HEK293 (cell line): ENCODE measurements at regions not wholly inside any gene's neighbourhood (a gene's known extent, or its start where the extent isn't known, plus 50 kb on each side); places are given as distances from the start of the nearest gene placed in this dataset.

ENCODE experiments used
- CTCF ChIP-seq: fragments of 450-650 bp; formaldehyde crosslinking; IDR thresholded peaks from 2 replicates; pipeline ENCODE4 v1.5.1; 2016; ENCODE audit warnings: missing biosample characterization, missing genetic modification characterization
- ZBTB21 ChIP-seq: fragments of 450-650 bp; formaldehyde crosslinking; IDR thresholded peaks from 2 replicates; pipeline ENCODE4 v1.5.1; 2017; ENCODE audit warnings: missing biosample characterization, missing genetic modification characterization
- ZNF214 ChIP-seq: fragments of 450-650 bp; formaldehyde crosslinking; IDR thresholded peaks from 2 replicates; pipeline ENCODE4 v1.5.1; 2017; ENCODE audit warnings: missing biosample characterization, mild to moderate bottlenecking, missing genetic modification characterization, borderline replicate concordance
- ZNF239 ChIP-seq: fragments of 450-650 bp; formaldehyde crosslinking; IDR thresholded peaks from 2 replicates; pipeline ENCODE4 v1.5.1; 2016; ENCODE audit warnings: missing biosample characterization, missing genetic modification characterization
- ZNF398 ChIP-seq: fragments of 450-650 bp; formaldehyde crosslinking; IDR thresholded peaks from 2 replicates; pipeline ENCODE4 v1.5.1; 2017; ENCODE audit warnings: missing biosample characterization, missing genetic modification characterization
- ZNF610 ChIP-seq: fragments of 450-650 bp; formaldehyde crosslinking; IDR thresholded peaks from 2 replicates; pipeline ENCODE4 v1.5.1; 2016; ENCODE audit warnings: missing biosample characterization, missing genetic modification characterization, borderline replicate concordance

- TF ChIP-seq ZBTB21 (tag by site-specific recombination) (no peak), ZNF239 (tag by site-specific recombination) (no peak), ZNF214 (tag by site-specific recombination) (no peak), ZNF398 (tag by site-specific recombination) (no peak), CTCF (tag by site-specific recombination) (no peak), ZNF610 (tag by site-specific recombination) (no peak)
Observed at GRCh38 chr1:62997884-62998283, 214.0 kb downstream of the ATG4C start.
